ENCODE measurements at regions not wholly inside any gene's neighbourhood (a gene's known extent, or its start where the extent isn't known, plus 50 kb on each side); places are given as distances from the start of the nearest gene placed in this dataset.

GRCh38 chr3:110564674-110565073 lies 506.9 kb upstream of the NECTIN3 start:
- Histone ChIP-seq H3K9me3 (ENCODE audit: control insufficient read depth in 4 of 4, low read length in 3 of 4) (peaks cover 0 to 3% (median 0%) of the 10 kb centered on the region in 4 donors), H3K27me3 (ENCODE audit: control insufficient read depth in 4 of 4, insufficient read depth in 4 of 4, low read length in 3 of 4) (no peaks in the 10 kb centered on the region)

More at GRCh38 chr3:110564674-110565073, 506.9 kb upstream of the NECTIN3 start:
- no peak overlapping the region for H3K9ac ChIP-seq (ENCODE audit: low read depth in 1 of 2, low read length in 2 of 2)
- TF ChIP-seq ATF3 (IDR thresholded peaks at IDR 0.05) (no peak), YY1 (IDR thresholded peaks at IDR 0.05) (no peak), SP1 (IDR thresholded peaks at IDR 0.05) (no peak), EGR1 (IDR thresholded peaks at IDR 0.05; ENCODE audit: low read depth in 2 of 2) (no peak), JUND (IDR thresholded peaks at IDR 0.05) (no peak), FOXA2 (IDR thresholded peaks at IDR 0.05) (no peak), RXRA (IDR thresholded peaks at IDR 0.05) (no peak), REST (IDR thresholded peaks at IDR 0.05) (no peak), HNF4A (conservative IDR thresholded peaks at IDR 0.05) (no peak), CTCF (IDR thresholded peaks at IDR 0.05; ENCODE audit: low read depth, low read length, missing input control) (no peak), RAD21 (IDR thresholded peaks at IDR 0.05) (no peak), NR2F2 (IDR thresholded peaks at IDR 0.05) (no peak), TAF1 (conservative IDR thresholded peaks at IDR 0.05) (no peak), HNF4G (IDR thresholded peaks at IDR 0.05) (no peak), MAX (IDR thresholded peaks at IDR 0.05) (no peak), FOXA1 (IDR thresholded peaks at IDR 0.05) (no peak), ZBTB33 (IDR thresholded peaks at IDR 0.05) (no peak), GABPA (IDR thresholded peaks at IDR 0.05 in 1 of 2, conservative IDR thresholded peaks at IDR 0.05 in 1 of 2) (no peak)
- H3K36me3 ChIP-seq (ENCODE audit: control insufficient read depth in 4 of 4, insufficient read depth in 3 of 4, low read depth in 1 of 4, low read length in 3 of 4) = no peaks in the 10 kb centered on the region
- H3K4me1 ChIP-seq (ENCODE audit: control insufficient read depth in 4 of 4, insufficient read depth in 4 of 4, low read length in 3 of 4) = no peaks in the 10 kb centered on the region
- no peak overlapping the region for H3K4me3 ChIP-seq (ENCODE audit: low read depth in 1 of 3, low read length in 3 of 3)
- H3K27ac ChIP-seq (ENCODE audit: low read depth in 1 of 2, low read length in 2 of 2) = no peak overlapping the region
- DNase-seq (ENCODE audit: low spot score) = no peak
